HEK293 (cell line): ENCODE measurements at regions not wholly inside any gene's neighbourhood (a gene's known extent, or its start where the extent isn't known, plus 50 kb on each side); places are given as distances from the start of the nearest gene placed in this dataset.

Source experiments
- CTCF ChIA-PET: fragments of 350-600 bp; formaldehyde crosslinking; extraction: SDS; loops from one replicate; lab custom pipeline; 2021; ENCODE audit warnings: antibody characterized with exemption; lab: Yijun Ruan, JAX
- POLR2A ChIA-PET: fragments of 300-600 bp; formaldehyde crosslinking; extraction: SDS; loops from one replicate; lab custom pipeline; 2020; ENCODE audit warnings: antibody characterized with exemption, inconsistent platforms; lab: Yijun Ruan, JAX
- H3K27ac ChIP-seq: fragments of 200-500 bp; sonication (Bioruptor generic); 2 replicates; pipeline ENCODE4 v1.5.1; 2014; ENCODE audit warnings: low read depth, low read length, control low read depth, inconsistent platforms; ENCODE audit errors: extremely low read depth
- H3K36me3 ChIP-seq, 2 experiments: fragments of 200-500 bp in 1 of 2; sonication (Bioruptor generic) in 1 of 2; 1 replicate in 1 of 2; 2 replicates in 1 of 2; pipeline ENCODE4 v1.5.1; 2014 to 2017; ENCODE audit warnings: inconsistent platforms in 2 of 2, low read length in 2 of 2; ENCODE audit not compliant: control insufficient read depth in 2 of 2, insufficient read depth in 1 of 2
- H3K4me1 ChIP-seq: fragments of 200-500 bp; sonication (Bioruptor generic); 2 replicates; pipeline ENCODE4 v1.5.1; 2014; ENCODE audit warnings: mild to moderate bottlenecking, low read length, inconsistent platforms; ENCODE audit not compliant: control insufficient read depth, insufficient read depth
- H3K4me3 ChIP-seq: 2 replicates; pipeline ENCODE4 v1.5.1; 2011; ENCODE audit warnings: low read depth, mild to moderate bottlenecking, control low read depth, low read length, moderate library complexity
- H3K9me3 ChIP-seq: fragments of 200-500 bp; sonication (Bioruptor generic); 2 replicates; pipeline ENCODE4 v1.5.1; 2014; ENCODE audit warnings: low read depth, low read length, inconsistent platforms; ENCODE audit not compliant: control insufficient read depth, insufficient read depth
- BCL11A ChIP-seq: fragments of 450-650 bp; formaldehyde crosslinking; IDR thresholded peaks from 2 replicates; pipeline ENCODE4 v1.5.1; 2016; ENCODE audit warnings: low read depth, missing biosample characterization, missing genetic modification characterization
- EGR2 ChIP-seq: fragments of 450-650 bp; formaldehyde crosslinking; IDR thresholded peaks from 2 replicates; pipeline ENCODE4 v1.5.1; 2016; ENCODE audit warnings: low read depth, missing biosample characterization, missing genetic modification characterization
- GLIS1 ChIP-seq: fragments of 450-650 bp; formaldehyde crosslinking; IDR thresholded peaks from 2 replicates; pipeline ENCODE4 v1.5.1; 2016; ENCODE audit warnings: missing biosample characterization, missing genetic modification characterization
- INSM2 ChIP-seq: fragments of 450-650 bp; formaldehyde crosslinking; IDR thresholded peaks from 2 replicates; pipeline ENCODE4 v1.5.1; 2016; ENCODE audit warnings: missing biosample characterization, missing genetic modification characterization
- KLF16 ChIP-seq: fragments of 450-650 bp; formaldehyde crosslinking; IDR thresholded peaks from 2 replicates; pipeline ENCODE4 v1.5.1; 2017; ENCODE audit warnings: missing biosample characterization, missing genetic modification characterization
- OVOL3 ChIP-seq: fragments of 450-650 bp; formaldehyde crosslinking; IDR thresholded peaks from 2 replicates; pipeline ENCODE4 v1.5.1; 2016; ENCODE audit warnings: missing biosample characterization, missing genetic modification characterization
- PRDM1 ChIP-seq: fragments of 450-650 bp; formaldehyde crosslinking; IDR thresholded peaks from 2 replicates; pipeline ENCODE4; 2016; ENCODE audit warnings: missing biosample characterization, missing genetic modification characterization
- SETDB1 ChIP-seq: IDR thresholded peaks from one replicate; pipeline ENCODE4 v1.6.1; 2017; ENCODE audit warnings: mild to moderate bottlenecking, low read length, moderate library complexity, mixed read lengths; ENCODE audit not compliant: insufficient read length
- ZFP69B ChIP-seq: fragments of 450-650 bp; formaldehyde crosslinking; IDR thresholded peaks from 2 replicates; pipeline ENCODE4 v1.5.1; 2016; ENCODE audit warnings: missing biosample characterization, missing genetic modification characterization
- ZNF114 ChIP-seq: fragments of 450-650 bp; formaldehyde crosslinking; IDR thresholded peaks from 2 replicates; pipeline ENCODE4 v1.5.0; 2017; ENCODE audit warnings: missing biosample characterization, missing genetic modification characterization
- ZNF138 ChIP-seq: fragments of 450-650 bp; formaldehyde crosslinking; IDR thresholded peaks from 2 replicates; pipeline ENCODE4 v1.5.1; 2016; ENCODE audit warnings: missing biosample characterization, missing genetic modification characterization, borderline replicate concordance
- ZNF140 ChIP-seq: fragments of 450-650 bp; formaldehyde crosslinking; IDR thresholded peaks from 2 replicates; pipeline ENCODE4 v1.5.1; 2016; ENCODE audit warnings: missing biosample characterization, missing genetic modification characterization
- ZNF16 ChIP-seq: fragments of 450-650 bp; formaldehyde crosslinking; IDR thresholded peaks from 2 replicates; pipeline ENCODE4 v1.5.1; 2016; ENCODE audit warnings: low read depth, missing biosample characterization, missing genetic modification characterization
- ZNF184 ChIP-seq: fragments of 450-650 bp; IDR thresholded peaks from 2 replicates; pipeline ENCODE4 v1.5.1; 2018; ENCODE audit warnings: missing biosample characterization, mild to moderate bottlenecking, missing genetic modification characterization
- ZNF2 ChIP-seq: fragments of 450-650 bp; formaldehyde crosslinking; IDR thresholded peaks from 2 replicates; pipeline ENCODE4 v1.5.1; 2016; ENCODE audit warnings: missing biosample characterization, missing genetic modification characterization
- ZNF202 ChIP-seq: fragments of 450-650 bp; formaldehyde crosslinking; IDR thresholded peaks from 2 replicates; pipeline ENCODE4 v1.5.1; 2016; ENCODE audit warnings: missing biosample characterization, missing genetic modification characterization, borderline replicate concordance
- ZNF239 ChIP-seq: fragments of 450-650 bp; formaldehyde crosslinking; IDR thresholded peaks from 2 replicates; pipeline ENCODE4 v1.5.1; 2016; ENCODE audit warnings: missing biosample characterization, missing genetic modification characterization
- ZNF280C ChIP-seq: fragments of 450-650 bp; formaldehyde crosslinking; IDR thresholded peaks from 2 replicates; pipeline ENCODE4 v1.5.1; 2016; ENCODE audit warnings: missing biosample characterization, missing genetic modification characterization
- ZNF404 ChIP-seq: fragments of 450-650 bp; formaldehyde crosslinking; IDR thresholded peaks from 2 replicates; pipeline ENCODE4 v1.5.1; 2017; ENCODE audit warnings: missing biosample characterization, missing genetic modification characterization
- ZNF423 ChIP-seq: fragments of 450-650 bp; formaldehyde crosslinking; IDR thresholded peaks from 2 replicates; pipeline ENCODE4 v1.5.1; 2016; ENCODE audit warnings: missing biosample characterization, missing genetic modification characterization
- ZNF624 ChIP-seq: fragments of 450-650 bp; formaldehyde crosslinking; IDR thresholded peaks from 2 replicates; pipeline ENCODE4 v1.5.1; 2017; ENCODE audit warnings: missing biosample characterization, missing genetic modification characterization
- ZNF626 ChIP-seq: fragments of 450-650 bp; sonication (Bioruptor Pico); formaldehyde crosslinking; IDR thresholded peaks from 2 replicates; pipeline ENCODE4 v1.5.1; 2018; ENCODE audit warnings: missing biosample characterization, missing genetic modification characterization, inconsistent platforms
- ZNF629 ChIP-seq: fragments of 450-650 bp; formaldehyde crosslinking; IDR thresholded peaks from 2 replicates; pipeline ENCODE4 v1.5.1; 2017; ENCODE audit warnings: missing biosample characterization, missing genetic modification characterization
- ZNF660 ChIP-seq: fragments of 450-650 bp; IDR thresholded peaks from 2 replicates; pipeline ENCODE4 v1.5.1; 2018; ENCODE audit warnings: missing biosample characterization, mild to moderate bottlenecking, missing genetic modification characterization
- ZNF704 ChIP-seq: fragments of 450-650 bp; formaldehyde crosslinking; IDR thresholded peaks from 2 replicates; pipeline ENCODE4 v1.5.1; 2016; ENCODE audit warnings: missing biosample characterization, missing genetic modification characterization
- ZNF776 ChIP-seq: fragments of 450-650 bp; formaldehyde crosslinking; IDR thresholded peaks from 2 replicates; pipeline ENCODE4 v1.5.0; 2017; ENCODE audit warnings: missing biosample characterization, missing genetic modification characterization, borderline replicate concordance
- ZNF837 ChIP-seq: fragments of 450-650 bp; formaldehyde crosslinking; IDR thresholded peaks from 2 replicates; pipeline ENCODE4 v1.5.1; 2016; ENCODE audit warnings: missing biosample characterization, missing genetic modification characterization
- TF ChIP-seq, protein P1 (sequence below): fragments of 450-650 bp; formaldehyde crosslinking; IDR thresholded peaks from 2 replicates; pipeline ENCODE4 v1.5.1; 2016; ENCODE audit warnings: missing biosample characterization, missing genetic modification characterization
- TF ChIP-seq, protein P2 (sequence below): fragments of 450-650 bp; IDR thresholded peaks from 2 replicates; pipeline ENCODE4 v1.5.1; 2018; ENCODE audit warnings: missing biosample characterization, missing genetic modification characterization

GRCh38 chr1:187809549-187809948 lies 980.8 kb downstream of the PLA2G4A start (continued):
- TF ChIP-seq ZNF140 (tag by site-specific recombination) (no peak), PRDM1 (tag by site-specific recombination) (no peak), SETDB1 (no peak), ZNF2 (no peak), ZNF239 (tag by site-specific recombination) (no peak), ZNF114 (tag by site-specific recombination) (no peak), ZNF280C (no peak)

- TF ChIP-seq ZNF629 (no peak), EGR2 (tag by site-specific recombination) (0 out of 2 replicates have a peak, but pooled peaks have one; percentile 15)
These were observed 987.9 kb downstream of the PLA2G4A start for GRCh38 chr1:187816646-187817045.

DNA sequence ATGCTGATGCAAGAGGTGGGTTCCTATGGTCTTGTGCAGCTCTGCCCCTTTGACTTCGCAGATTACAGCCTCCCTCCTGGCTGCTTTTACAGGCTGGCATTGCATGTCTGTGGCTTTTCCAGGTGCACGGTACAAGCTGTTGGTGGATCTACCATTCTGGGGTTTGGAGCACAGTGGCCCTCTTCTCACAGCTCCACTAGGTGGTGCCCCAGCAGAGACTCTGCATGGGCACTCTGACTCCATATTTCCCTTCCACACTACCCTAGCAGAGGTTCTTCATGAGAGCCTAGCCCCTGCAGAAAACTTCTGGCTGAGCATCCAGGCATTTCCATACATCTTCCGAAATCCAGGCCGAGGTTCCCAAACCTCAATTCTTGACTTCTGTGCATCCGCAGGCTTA lies 989.0 kb downstream of the PLA2G4A start:
- TF ChIP-seq INSM2 (tag by site-specific recombination), result no peak
- TF ChIP-seq ZNF423 (tag by site-specific recombination), result no peak
- no peak for TF ChIP-seq ZFP69B (tag by site-specific recombination)
- TF ChIP-seq ZNF16 (tag by site-specific recombination), result no peak
- TF ChIP-seq ZNF776 (tag by site-specific recombination), result no peak
- TF ChIP-seq ZNF837 (tag by site-specific recombination), result no peak
- TF ChIP-seq ZNF202 (tag by site-specific recombination), result no peak
- TF ChIP-seq OVOL3, result no peak
- no peak for TF ChIP-seq ZNF626
- TF ChIP-seq ZNF660 (tag by site-specific recombination), result no peak
- TF ChIP-seq, protein P1, sequence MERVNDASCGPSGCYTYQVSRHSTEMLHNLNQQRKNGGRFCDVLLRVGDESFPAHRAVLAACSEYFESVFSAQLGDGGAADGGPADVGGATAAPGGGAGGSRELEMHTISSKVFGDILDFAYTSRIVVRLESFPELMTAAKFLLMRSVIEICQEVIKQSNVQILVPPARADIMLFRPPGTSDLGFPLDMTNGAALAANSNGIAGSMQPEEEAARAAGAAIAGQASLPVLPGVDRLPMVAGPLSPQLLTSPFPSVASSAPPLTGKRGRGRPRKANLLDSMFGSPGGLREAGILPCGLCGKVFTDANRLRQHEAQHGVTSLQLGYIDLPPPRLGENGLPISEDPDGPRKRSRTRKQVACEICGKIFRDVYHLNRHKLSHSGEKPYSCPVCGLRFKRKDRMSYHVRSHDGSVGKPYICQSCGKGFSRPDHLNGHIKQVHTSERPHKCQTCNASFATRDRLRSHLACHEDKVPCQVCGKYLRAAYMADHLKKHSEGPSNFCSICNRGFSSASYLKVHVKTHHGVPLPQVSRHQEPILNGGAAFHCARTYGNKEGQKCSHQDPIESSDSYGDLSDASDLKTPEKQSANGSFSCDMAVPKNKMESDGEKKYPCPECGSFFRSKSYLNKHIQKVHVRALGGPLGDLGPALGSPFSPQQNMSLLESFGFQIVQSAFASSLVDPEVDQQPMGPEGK (tag by site-specific recombination), result no peak
- no peak for TF ChIP-seq ZNF624 (tag by site-specific recombination)
- TF ChIP-seq GLIS1 (tag by site-specific recombination), result no peak
- TF ChIP-seq BCL11A (tag by site-specific recombination), result no peak
- TF ChIP-seq, protein P2, sequence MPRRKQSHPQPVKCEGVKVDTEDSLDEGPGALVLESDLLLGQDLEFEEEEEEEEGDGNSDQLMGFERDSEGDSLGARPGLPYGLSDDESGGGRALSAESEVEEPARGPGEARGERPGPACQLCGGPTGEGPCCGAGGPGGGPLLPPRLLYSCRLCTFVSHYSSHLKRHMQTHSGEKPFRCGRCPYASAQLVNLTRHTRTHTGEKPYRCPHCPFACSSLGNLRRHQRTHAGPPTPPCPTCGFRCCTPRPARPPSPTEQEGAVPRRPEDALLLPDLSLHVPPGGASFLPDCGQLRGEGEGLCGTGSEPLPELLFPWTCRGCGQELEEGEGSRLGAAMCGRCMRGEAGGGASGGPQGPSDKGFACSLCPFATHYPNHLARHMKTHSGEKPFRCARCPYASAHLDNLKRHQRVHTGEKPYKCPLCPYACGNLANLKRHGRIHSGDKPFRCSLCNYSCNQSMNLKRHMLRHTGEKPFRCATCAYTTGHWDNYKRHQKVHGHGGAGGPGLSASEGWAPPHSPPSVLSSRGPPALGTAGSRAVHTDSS (tag by site-specific recombination), result no peak
- TF ChIP-seq KLF16 (tag by site-specific recombination), result no peak
- TF ChIP-seq ZNF704 (tag by site-specific recombination), result no peak
- no peak for TF ChIP-seq ZNF138 (tag by site-specific recombination)
- no peak for TF ChIP-seq ZNF404
- TF ChIP-seq ZNF184, result no peak
- Histone ChIP-seq H3K4me3 (no peak overlapping the region), H3K27ac (no peak overlapping the region), H3K9me3 (no peaks in the 10 kb centered on the region), H3K36me3 (no peaks in the 10 kb centered on the region), H3K4me1 (no peaks in the 10 kb centered on the region)
- ChIA-PET POLR2A (no interaction called here), CTCF (no interaction called here)

More at GRCh38 chr1:187816646-187817045, 987.9 kb downstream of the PLA2G4A start:
- no peaks in the 10 kb centered on the region for H3K9me3 ChIP-seq
- no peak overlapping the region for H3K27ac ChIP-seq
- no peaks in the 10 kb centered on the region for H3K4me1 ChIP-seq
- H3K36me3 ChIP-seq, result no peaks in the 10 kb centered on the region
- no peak overlapping the region for H3K4me3 ChIP-seq
- ChIA-PET CTCF (no interaction called here), POLR2A (no interaction called here)
